HG03521 (cell line): ENCODE measurements at regions not wholly inside any gene's neighbourhood (a gene's known extent, or its start where the extent isn't known, plus 50 kb on each side); places are given as distances from the start of the nearest gene placed in this dataset.

ENCODE experiments used
- ATAC-seq: cut with Tn5 transposase; IDR thresholded peaks from one replicate; pipeline ENCODE4 v1.9.1; 2021; ENCODE audit warnings: mild to moderate bottlenecking, moderate library complexity; ENCODE audit not compliant: unreplicated experiment

DNA sequence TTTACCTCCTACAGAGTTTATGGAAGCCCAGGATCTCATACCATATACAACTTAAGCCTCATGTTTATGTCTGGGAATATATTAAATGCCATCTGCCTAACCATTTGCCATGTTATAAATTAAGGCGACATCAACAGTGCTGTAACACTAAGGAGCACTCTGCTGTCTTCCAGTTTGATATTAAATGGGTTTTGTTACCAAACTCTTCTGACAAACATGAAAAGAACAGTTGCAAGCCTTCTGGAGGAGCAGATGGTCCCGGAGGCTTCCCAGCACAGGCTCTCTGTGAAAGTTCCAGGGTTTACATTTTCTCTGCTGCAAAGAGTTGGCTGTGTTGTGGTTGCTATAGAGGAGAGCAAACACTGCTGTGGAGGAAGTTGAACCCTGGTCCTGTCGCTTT, 545.3 kb upstream of the SALL1 start:
- ATAC-seq: no peak

DNA sequence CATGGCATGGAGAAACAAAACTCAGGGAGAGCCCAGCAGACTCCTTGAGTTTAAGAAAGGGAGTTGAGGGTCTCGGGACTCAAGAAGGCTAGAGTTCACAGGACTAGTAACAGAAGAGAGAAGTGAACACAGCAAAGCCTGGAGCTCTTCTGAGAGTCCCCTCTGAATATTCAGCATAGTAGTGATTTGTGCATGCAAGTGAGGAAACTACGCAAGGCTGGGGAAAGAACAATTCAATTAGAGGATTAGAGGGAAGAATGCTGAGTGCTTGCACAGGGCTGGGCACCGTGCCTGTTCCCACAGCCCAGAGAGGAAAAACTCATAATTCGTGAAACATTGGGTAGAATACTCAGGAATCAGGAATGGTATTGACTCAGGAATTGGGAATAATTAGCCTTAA, 540.0 kb upstream of the SALL1 start:
- no peak for ATAC-seq

- ATAC-seq: no peak
These were observed 534.4 kb upstream of the SALL1 start for GRCh38 chr16:51685498-51685897.

DNA sequence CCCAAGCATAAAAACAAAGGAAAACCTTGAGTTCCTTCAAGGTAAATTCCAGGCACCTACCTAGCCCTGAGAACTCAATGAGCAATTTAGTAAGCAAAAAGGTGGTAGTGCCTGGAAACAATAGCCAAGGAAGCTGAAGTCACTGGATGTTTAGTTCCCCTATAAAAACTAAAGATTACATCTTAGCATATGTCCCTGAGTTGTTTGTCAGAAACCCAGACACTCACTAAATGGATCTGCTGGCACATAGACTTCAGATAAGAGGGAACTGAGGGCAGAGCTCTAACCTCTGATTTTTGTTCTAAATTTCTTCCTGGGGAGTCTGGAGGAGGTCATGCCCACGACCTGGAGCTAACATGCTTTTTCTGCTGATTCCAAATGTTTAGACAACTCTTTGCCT, 532.8 kb upstream of the SALL1 start:
- ATAC-seq: no peak

DNA sequence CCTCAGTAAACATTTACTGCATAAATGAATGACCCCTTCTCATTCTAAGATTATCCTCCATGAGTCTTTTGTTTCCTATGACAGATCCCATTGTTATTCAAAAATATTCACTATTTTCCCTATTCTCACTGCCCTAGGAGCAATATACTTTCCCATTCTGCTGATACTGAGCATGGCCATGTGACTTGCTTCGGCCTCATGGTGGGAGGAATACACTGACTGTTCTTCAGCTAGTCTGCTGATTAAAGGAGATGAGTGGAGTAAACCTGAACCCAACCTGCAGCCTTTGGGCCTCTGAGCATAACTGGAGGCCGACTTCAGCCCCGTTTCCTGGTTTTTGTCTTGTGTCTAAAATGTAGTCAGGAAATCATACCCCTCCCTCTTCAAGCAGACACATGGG, 531.8 kb upstream of the SALL1 start:
- no peak for ATAC-seq

- ATAC-seq: no peak
These were observed 523.5 kb upstream of the SALL1 start for GRCh38 chr16:51674615-51675014.

GRCh38 chr16:51670527-51670926, 519.5 kb upstream of the SALL1 start:
- ATAC-seq: no peak

GRCh38 chr16:51666821-51667220, 515.8 kb upstream of the SALL1 start:
- no peak for ATAC-seq

- ATAC-seq: no peak
These were observed 515.0 kb upstream of the SALL1 start for GRCh38 chr16:51666074-51666473.

- ATAC-seq: no peak
These were observed 514.4 kb upstream of the SALL1 start for GRCh38 chr16:51665436-51665998.

DNA sequence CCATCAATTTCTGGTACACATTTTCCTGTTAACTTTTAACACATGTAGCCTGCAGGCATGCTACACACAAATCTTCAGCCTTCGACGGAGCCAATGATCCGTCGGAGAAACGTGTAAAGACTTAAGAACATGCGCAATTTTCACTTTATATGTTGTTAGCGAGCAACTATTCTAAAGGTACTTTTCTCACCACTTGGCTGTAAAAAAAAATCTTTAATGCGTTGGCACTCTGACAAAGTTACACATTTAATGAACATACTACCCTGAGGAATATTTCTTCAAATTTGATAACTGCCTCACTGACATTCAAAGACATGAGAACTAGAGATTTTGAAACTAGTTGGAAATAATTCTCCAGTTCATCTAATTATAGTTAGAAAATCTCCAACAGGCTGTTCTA, 507.5 kb upstream of the SALL1 start:
- ATAC-seq: no peak

DNA sequence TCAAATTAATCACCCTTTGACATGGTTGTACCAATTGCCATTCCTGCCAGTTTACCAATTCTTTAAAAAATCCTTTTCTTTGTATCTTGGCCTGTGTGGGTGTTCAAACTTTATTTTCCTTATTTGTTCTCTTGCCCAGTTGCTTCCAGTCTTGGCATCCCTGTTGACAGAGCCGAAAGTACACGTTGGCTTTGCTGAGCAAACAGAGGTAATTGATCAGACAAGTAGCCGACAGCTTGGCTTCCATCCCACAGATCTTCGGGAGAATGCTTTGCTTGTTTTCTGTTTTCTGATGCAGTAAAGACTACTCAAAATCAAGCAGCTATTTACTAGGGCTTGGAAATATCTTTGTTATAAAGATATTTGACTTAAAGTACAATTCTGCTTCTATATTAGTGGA, 506.8 kb upstream of the SALL1 start:
- ATAC-seq: no peak

- no peak for ATAC-seq
These were observed 504.2 kb upstream of the SALL1 start for GRCh38 chr16:51655249-51655648.

DNA sequence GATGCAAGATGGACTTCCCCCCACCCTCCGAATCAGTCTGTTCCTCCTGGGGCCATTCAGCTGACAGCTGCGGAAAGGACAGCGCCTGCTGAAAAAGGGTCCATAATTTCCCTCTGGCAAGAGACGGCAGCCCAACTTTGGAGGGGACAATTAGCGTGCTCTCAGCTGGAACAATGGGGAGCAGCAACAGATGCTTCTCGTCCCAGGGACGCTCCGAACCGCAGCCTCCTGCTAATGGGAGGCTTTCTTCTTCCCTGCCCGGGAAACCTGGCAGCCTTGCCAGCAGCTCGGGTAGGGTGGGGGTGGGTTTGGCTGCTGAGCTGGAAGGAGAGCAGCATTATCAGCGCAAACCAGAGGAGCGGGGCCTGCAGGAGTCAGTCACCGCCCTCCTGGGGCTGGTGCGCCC, 500.0 kb upstream of the SALL1 start:
- no peak for ATAC-seq

DNA sequence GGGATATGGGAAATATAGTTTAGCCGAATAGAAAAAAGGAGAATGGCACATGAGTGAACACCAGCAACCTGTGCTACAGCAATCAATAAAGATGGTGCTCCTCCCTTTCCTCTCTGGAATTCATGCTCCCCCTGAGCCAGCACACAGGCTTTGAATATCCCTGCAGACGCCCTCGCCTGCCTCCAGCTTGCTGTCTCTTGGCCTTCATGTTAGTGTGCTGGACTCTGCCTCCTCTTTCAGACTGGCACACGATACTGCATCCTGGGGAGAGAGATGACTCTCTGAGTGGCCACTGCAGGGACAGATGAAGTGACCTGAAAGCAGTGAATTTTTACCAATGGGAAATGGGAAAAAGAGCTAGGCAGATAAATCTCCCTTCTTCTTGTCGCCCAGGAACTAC, 498.6 kb upstream of the SALL1 start:
- no peak for ATAC-seq

- ATAC-seq: no peak
These were observed 497.5 kb upstream of the SALL1 start for GRCh38 chr16:51648526-51648925.

DNA sequence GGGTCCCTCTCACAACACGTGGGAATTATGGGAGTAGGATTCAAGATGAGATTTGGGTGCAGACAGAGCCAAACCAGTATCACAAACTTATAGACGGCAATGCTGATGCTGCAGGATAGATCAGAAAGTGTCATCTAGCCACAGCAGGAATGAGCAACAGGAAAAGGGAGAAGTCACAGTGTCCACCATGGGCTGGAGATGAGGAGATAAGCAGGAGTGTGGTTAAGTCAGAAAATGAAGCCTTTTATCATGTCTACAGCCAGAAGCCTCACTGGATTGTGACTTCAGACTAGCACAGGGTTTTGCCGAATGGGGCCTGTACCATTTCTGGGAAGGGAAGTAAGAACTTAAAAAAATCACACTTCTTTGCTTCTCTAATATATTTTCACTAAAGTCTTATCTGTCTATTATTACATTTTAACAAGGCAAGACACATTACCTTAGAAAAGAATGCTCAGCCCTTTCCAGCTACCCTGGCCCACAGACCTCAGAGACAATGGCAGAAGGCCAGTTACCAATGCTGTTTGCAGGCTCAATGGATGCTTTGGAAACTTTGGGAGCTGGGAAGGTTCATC, 490.2 kb upstream of the SALL1 start:
- ATAC-seq: no peak

DNA sequence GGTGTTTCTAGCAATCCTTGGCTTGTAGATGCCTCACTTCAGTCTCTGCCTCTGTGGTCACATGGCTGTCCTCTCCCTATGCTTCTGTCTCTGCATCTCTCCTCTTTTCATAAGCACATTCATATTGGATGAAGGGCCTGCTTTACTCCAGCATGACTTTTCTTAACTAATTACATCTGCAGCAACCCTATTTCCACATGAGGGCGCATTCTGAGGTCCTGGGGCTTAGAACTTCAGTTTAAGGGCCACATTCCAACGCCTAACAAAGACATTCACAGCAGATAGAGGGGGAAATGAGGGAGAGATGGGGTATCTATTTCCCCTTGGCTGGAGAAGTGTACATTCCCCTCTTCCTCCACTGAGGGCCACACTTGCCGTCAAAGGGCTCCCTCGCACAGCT, 489.1 kb upstream of the SALL1 start:
- no peak for ATAC-seq

- ATAC-seq: no peak
These were observed 487.5 kb upstream of the SALL1 start for GRCh38 chr16:51638339-51639135.

DNA sequence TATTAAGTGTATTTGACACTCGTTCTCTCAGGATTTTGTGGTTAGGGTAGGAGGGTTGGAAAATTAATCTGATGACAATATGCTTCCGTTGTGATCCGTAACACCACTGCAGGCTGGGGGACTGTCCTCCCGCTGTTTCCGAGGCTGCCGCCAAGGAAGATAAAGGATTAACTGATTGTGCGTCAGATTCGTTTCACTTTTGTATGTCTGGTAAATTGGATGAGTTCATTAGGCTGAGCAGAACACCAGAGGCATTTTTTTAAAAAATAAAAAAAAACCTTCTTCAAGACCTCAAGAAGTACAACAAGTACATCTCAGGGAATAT, 486.7 kb upstream of the SALL1 start:
- ATAC-seq: no peak

DNA sequence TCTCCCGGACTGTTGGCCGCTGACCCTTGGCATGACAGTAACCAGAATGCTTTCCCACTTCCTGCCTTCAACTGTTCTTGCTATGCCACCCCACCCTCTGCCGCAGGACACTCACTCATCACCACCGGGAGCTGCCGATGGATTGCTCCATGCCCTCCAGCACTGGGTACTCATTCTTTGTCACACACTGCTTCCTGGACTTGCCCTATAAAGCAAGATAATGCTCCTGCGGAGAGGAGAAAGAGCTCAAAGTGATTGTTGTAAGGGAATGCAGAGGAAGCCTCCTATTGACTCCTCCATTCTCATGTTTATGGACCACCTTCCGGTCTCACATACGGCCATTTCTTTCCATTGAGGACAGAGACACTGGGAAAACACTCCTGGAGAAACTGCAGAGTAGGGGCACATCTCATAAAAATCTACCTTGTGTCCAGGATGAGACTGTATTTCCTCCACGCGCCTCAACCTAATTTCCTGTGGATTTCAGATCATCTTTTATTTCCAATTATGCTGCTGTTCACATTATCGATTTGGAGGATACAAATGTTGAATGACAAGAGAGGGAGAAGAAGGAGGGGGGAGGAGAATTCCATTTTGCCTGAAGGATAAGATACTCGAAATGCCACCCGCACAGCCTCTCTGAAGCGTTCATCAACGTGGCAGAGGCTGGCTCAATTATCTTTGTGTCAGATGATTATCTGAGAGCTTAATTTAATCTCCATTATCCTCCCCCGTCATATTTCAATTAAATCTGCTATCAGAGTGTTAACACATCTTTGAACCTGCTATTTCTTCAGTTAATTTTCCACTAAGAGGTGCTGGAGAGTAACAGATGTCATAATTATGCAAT, 486.1 kb upstream of the SALL1 start:
- no peak for ATAC-seq

- ATAC-seq: no peak
These were observed 484.1 kb upstream of the SALL1 start for GRCh38 chr16:51635181-51635580.
